Esophagus squamous epithelium (tissue), 4 donors: ENCODE measurements at regions not wholly inside any gene's neighbourhood (a gene's known extent, or its start where the extent isn't known, plus 50 kb on each side); places are given as distances from the start of the nearest gene placed in this dataset.

Source experiments
- POLR2A ChIP-seq, 4 donors: fragments of 450-650 bp; IDR thresholded peaks; one replicate each; pipeline ENCODE4 v1.6.1; 2017; ENCODE audit warnings: antibody characterized with exemption in 4 of 4, mild to moderate bottlenecking in 4 of 4, moderate library complexity in 3 of 4
- TF ChIP-seq, protein P1 (sequence below), 6 experiments: fragments of 450-650 bp in 4 of 6; fragments of 200-600 bp in 2 of 6; sonication (generic) in 2 of 6; IDR thresholded peaks; one replicate each; pipeline ENCODE4 v1.5.1; 2016 to 2019; ENCODE audit warnings: antibody characterized with exemption in 6 of 6, mild to moderate bottlenecking in 4 of 6, moderate library complexity in 4 of 6

DNA sequence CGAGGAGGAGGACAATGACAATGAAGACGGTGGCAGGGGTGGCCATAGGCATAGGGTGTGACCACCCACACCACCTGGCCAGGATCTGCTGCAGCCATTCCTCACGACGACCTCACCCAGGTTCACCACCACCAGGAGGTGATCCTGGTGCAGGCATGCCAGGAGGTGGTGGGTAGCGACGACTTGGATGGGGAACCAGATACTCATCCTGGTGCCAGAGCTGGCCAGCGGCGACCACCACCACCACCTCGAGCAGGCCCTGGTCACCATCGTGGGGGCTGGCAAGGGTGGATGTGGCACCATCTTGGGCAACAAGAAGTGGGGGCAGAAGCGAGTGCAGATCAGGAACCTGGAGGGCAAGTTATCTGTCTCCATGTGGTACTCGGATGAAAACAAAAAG lies 117.1 kb upstream of the NXPH2 start:
- TF ChIP-seq, protein P1, sequence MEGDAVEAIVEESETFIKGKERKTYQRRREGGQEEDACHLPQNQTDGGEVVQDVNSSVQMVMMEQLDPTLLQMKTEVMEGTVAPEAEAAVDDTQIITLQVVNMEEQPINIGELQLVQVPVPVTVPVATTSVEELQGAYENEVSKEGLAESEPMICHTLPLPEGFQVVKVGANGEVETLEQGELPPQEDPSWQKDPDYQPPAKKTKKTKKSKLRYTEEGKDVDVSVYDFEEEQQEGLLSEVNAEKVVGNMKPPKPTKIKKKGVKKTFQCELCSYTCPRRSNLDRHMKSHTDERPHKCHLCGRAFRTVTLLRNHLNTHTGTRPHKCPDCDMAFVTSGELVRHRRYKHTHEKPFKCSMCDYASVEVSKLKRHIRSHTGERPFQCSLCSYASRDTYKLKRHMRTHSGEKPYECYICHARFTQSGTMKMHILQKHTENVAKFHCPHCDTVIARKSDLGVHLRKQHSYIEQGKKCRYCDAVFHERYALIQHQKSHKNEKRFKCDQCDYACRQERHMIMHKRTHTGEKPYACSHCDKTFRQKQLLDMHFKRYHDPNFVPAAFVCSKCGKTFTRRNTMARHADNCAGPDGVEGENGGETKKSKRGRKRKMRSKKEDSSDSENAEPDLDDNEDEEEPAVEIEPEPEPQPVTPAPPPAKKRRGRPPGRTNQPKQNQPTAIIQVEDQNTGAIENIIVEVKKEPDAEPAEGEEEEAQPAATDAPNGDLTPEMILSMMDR (IDR thresholded peaks at IDR 0.05) = no peak
- TF ChIP-seq POLR2A (IDR thresholded peaks at IDR 0.05) = no peak
